HEK293 (cell line): ENCODE measurements at regions not wholly inside any gene's neighbourhood (a gene's known extent, or its start where the extent isn't known, plus 50 kb on each side); places are given as distances from the start of the nearest gene placed in this dataset.

ENCODE experiments used
- ZNF24 ChIP-seq: fragments of 450-650 bp; formaldehyde crosslinking; IDR thresholded peaks from 2 replicates; pipeline ENCODE4 v1.5.1; 2016; ENCODE audit warnings: missing biosample characterization, missing genetic modification characterization
- ZNF747 ChIP-seq: fragments of 450-650 bp; formaldehyde crosslinking; IDR thresholded peaks from 2 replicates; pipeline ENCODE4 v1.5.1; 2016; ENCODE audit warnings: missing biosample characterization, missing genetic modification characterization

DNA sequence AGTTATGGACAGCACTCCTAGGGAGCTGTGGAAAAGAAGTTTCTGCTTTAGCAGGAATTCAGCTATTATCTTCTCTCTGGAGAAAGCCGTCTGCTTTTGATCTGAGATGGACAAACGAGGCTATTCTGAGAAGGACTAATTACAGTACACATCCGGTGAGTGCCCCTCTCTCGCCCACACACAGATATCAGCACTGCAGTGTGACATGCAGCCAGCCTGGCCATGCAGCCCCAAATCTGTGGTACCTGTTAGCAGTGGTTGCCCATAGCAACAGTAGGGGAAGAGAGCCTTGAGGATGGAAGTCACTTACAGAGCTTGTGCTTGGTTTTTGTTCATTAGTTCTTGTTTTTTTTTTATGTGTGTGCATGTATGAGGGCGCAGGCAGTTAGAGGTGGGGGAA, 73.9 kb upstream of the TRIB2 start:
- TF ChIP-seq ZNF747 (no peak), ZNF24 (tag by site-specific recombination) (no peak)
